Gastrocnemius medialis (tissue), 4 donors: ENCODE measurements at regions not wholly inside any gene's neighbourhood (a gene's known extent, or its start where the extent isn't known, plus 50 kb on each side); places are given as distances from the start of the nearest gene placed in this dataset.

Experiments used
- CTCF ChIP-seq, 5 experiments: fragments of 450-650 bp in 3 of 5; fragments of 200-600 bp in 2 of 5; sonication (generic) in 2 of 5; IDR thresholded peaks in 4 of 5; conservative IDR thresholded peaks in 1 of 5; 1 replicate in 4 of 5; 2 replicates in 1 of 5; pipeline ENCODE4 v1.5.1; 2016 to 2019; ENCODE audit warnings: antibody characterized with exemption in 5 of 5, mild to moderate bottlenecking in 3 of 5, moderate library complexity in 3 of 5
- POLR2A ChIP-seq, 2 donors: fragments of 450-650 bp; IDR thresholded peaks; one replicate each; pipeline ENCODE4 v1.6.1; 2017; ENCODE audit warnings: antibody characterized with exemption in 2 of 2, mild to moderate bottlenecking in 2 of 2, moderate library complexity in 2 of 2

DNA sequence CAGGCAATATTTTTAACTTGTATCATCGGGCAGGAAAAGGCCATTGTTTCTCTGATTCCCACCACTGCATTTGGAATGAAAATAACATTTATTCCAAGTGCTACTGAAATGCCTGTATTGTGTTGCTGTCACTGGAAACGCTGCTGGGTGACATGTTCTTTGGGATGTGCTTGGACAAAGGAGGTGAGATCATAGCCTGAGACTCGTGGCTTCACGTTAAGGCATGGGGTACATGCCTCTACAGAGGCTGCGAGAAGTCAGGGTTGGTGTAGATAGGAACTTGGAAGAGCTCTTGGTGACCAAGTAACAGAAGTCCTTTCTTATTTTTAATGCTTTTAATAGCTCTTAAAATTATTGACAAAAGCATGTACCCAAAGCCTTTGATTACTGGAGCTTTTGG lies 58.8 kb upstream of the MAF start:
- TF ChIP-seq CTCF (IDR thresholded peaks at IDR 0.05 in 4 of 5, conservative IDR thresholded peaks at IDR 0.05 in 1 of 5): no peak
- TF ChIP-seq POLR2A (IDR thresholded peaks at IDR 0.05): no peak
